H9 (cell line): ENCODE measurements at regions not wholly inside any gene's neighbourhood (a gene's known extent, or its start where the extent isn't known, plus 50 kb on each side); places are given as distances from the start of the nearest gene placed in this dataset.

Experiments used
- DNase-seq: peaks from one replicate; pipeline ENCODE4 v3.0.0-alpha.2; 2017
- H2AFZ ChIP-seq: one replicate; pipeline ENCODE4 v1.6.1; 2013; ENCODE audit warnings: mild to moderate bottlenecking, low read length, control low read depth, moderate library complexity
- H2AK5ac ChIP-seq: 2 replicates; pipeline ENCODE4 v1.6.1; 2013; ENCODE audit warnings: low read length, control low read depth, mixed read lengths; ENCODE audit not compliant: insufficient read length
- H2BK120ac ChIP-seq: one replicate; pipeline ENCODE4 v1.6.1; 2013; ENCODE audit warnings: low read depth, mild to moderate bottlenecking, low read length, control low read depth, inconsistent platforms; ENCODE audit not compliant: poor library complexity, severe bottlenecking
- H2BK12ac ChIP-seq: 2 replicates; pipeline ENCODE4 v1.6.1; 2013; ENCODE audit warnings: low read length, control low read depth, mixed read lengths, low read depth; ENCODE audit not compliant: insufficient read length
- H2BK15ac ChIP-seq: 2 replicates; pipeline ENCODE4 v1.6.1; 2013; ENCODE audit warnings: low read depth, low read length, control low read depth
- H2BK20ac ChIP-seq: one replicate; pipeline ENCODE4 v1.6.1; 2013; ENCODE audit warnings: low read depth, mild to moderate bottlenecking, low read length, control low read depth, inconsistent platforms; ENCODE audit not compliant: poor library complexity, severe bottlenecking
- H2BK5ac ChIP-seq: 2 replicates; pipeline ENCODE4 v1.6.1; 2013; ENCODE audit warnings: low read length, control low read depth, mixed read lengths; ENCODE audit not compliant: insufficient read length
- H3K14ac ChIP-seq: 2 replicates; pipeline ENCODE4 v1.6.1; 2013; ENCODE audit warnings: low read length, control low read depth; ENCODE audit not compliant: insufficient read depth
- H3K18ac ChIP-seq: 2 replicates; pipeline ENCODE4 v1.6.1; 2013; ENCODE audit warnings: low read depth, mild to moderate bottlenecking, mixed read lengths, low read length, control low read depth; ENCODE audit not compliant: insufficient read length
- H3K23ac ChIP-seq: 2 replicates; pipeline ENCODE4 v1.6.1; 2013; ENCODE audit warnings: low read length, control low read depth, mixed read lengths, low read depth; ENCODE audit not compliant: insufficient read length
- H3K23me2 ChIP-seq: 2 replicates; pipeline ENCODE4 v1.6.1; 2013; ENCODE audit warnings: low read depth, mild to moderate bottlenecking, mixed read lengths, low read length, control low read depth; ENCODE audit not compliant: insufficient read length, poor library complexity, severe bottlenecking
- H3K27ac ChIP-seq: 2 replicates; pipeline ENCODE4 v1.5.1; 2013; ENCODE audit warnings: low read length, control low read depth, mixed read lengths, low read depth; ENCODE audit not compliant: insufficient read length
- H3K27me3 ChIP-seq: 2 replicates; pipeline ENCODE4 v1.6.1; 2013; ENCODE audit warnings: low read length, control low read depth, inconsistent platforms; ENCODE audit not compliant: insufficient read depth
- H3K4ac ChIP-seq: 2 replicates; pipeline ENCODE4 v1.6.1; 2013; ENCODE audit warnings: low read depth, mild to moderate bottlenecking, control low read depth, inconsistent platforms, low read length, moderate library complexity
- H3K4me1 ChIP-seq: 2 replicates; pipeline ENCODE4 v1.6.1; 2013; ENCODE audit warnings: low read length, control low read depth, inconsistent platforms; ENCODE audit not compliant: insufficient read depth
- H3K4me2 ChIP-seq: 2 replicates; pipeline ENCODE4 v1.6.1; 2013; ENCODE audit warnings: low read length, control low read depth, mixed read lengths; ENCODE audit not compliant: insufficient read length, insufficient read depth
- H3K56ac ChIP-seq: 2 replicates; pipeline ENCODE4 v1.6.1; 2013; ENCODE audit warnings: low read depth, mild to moderate bottlenecking, mixed read lengths, low read length, control low read depth; ENCODE audit not compliant: insufficient read length
- H3K79me1 ChIP-seq: 2 replicates; pipeline ENCODE4 v1.6.1; 2013; ENCODE audit warnings: low read depth, mild to moderate bottlenecking, moderate library complexity, low read length, control low read depth, inconsistent platforms; ENCODE audit not compliant: insufficient read depth, poor library complexity, severe bottlenecking
- H3K79me2 ChIP-seq: 2 replicates; pipeline ENCODE4 v1.6.1; 2013; ENCODE audit warnings: low read length, control low read depth, inconsistent platforms; ENCODE audit not compliant: insufficient read depth
- H3K9ac ChIP-seq: 2 replicates; pipeline ENCODE4 v1.6.1; 2013; ENCODE audit warnings: low read length, control low read depth, mixed read lengths; ENCODE audit not compliant: insufficient read length; ENCODE audit errors: extremely low read depth
- H3K9me3 ChIP-seq: one replicate; pipeline ENCODE4 v1.6.1; 2013; ENCODE audit warnings: low read depth, low read length, inconsistent platforms; ENCODE audit not compliant: control insufficient read depth
- H3T11ph ChIP-seq: one replicate; pipeline ENCODE4 v1.6.1; 2013; ENCODE audit warnings: mild to moderate bottlenecking, low read length, control low read depth, inconsistent platforms
- H4K20me1 ChIP-seq: one replicate; pipeline ENCODE4 v1.6.1; 2013; ENCODE audit not compliant: control insufficient read depth, insufficient read length, insufficient read depth
- H4K5ac ChIP-seq: 2 replicates; pipeline ENCODE4 v1.6.1; 2013; ENCODE audit warnings: low read depth, mild to moderate bottlenecking, mixed read lengths, low read length, control low read depth; ENCODE audit not compliant: insufficient read length
- H4K8ac ChIP-seq: replicated peaks from 2 replicates; pipeline ENCODE4 v1.6.1; 2013; ENCODE audit warnings: low read length, control low read depth, mixed read lengths, low read depth; ENCODE audit not compliant: insufficient read length
- H4K91ac ChIP-seq: 2 replicates; pipeline ENCODE4 v1.6.1; 2013; ENCODE audit warnings: low read depth, mild to moderate bottlenecking, moderate library complexity, mixed read lengths, low read length, control low read depth; ENCODE audit not compliant: insufficient read length
- H3K27ac Mint-ChIP-seq, 3 experiments: 2 replicates in 2 of 3; 3 replicates in 1 of 3; pipeline ENCODE4 v1.8.0; 2020 to 2021; ENCODE audit warnings: mixed read lengths in 3 of 3, mild to moderate bottlenecking in 1 of 3, moderate library complexity in 1 of 3
- H3K27me3 Mint-ChIP-seq: 2 replicates; pipeline ENCODE4 v1.8.0; 2021; ENCODE audit warnings: low read depth, mild to moderate bottlenecking, moderate library complexity, mixed read lengths
- H3K36me3 Mint-ChIP-seq, 3 experiments: 2 replicates in 2 of 3; 3 replicates in 1 of 3; pipeline ENCODE4 v1.8.0; 2020 to 2021; ENCODE audit warnings: low read depth in 3 of 3, mixed read lengths in 3 of 3; ENCODE audit not compliant: insufficient read depth in 1 of 3
- H3K4me1 Mint-ChIP-seq, 2 experiments: 2 replicates each; pipeline ENCODE4 v1.8.0; 2020; ENCODE audit warnings: mixed read lengths in 2 of 2
- H3K4me3 Mint-ChIP-seq, 2 experiments: 2 replicates in 1 of 2; 3 replicates in 1 of 2; pipeline ENCODE4 v1.8.0; 2020 to 2021; ENCODE audit warnings: mild to moderate bottlenecking in 2 of 2, mixed read lengths in 2 of 2, moderate library complexity in 1 of 2
- H3K9me3 Mint-ChIP-seq, 2 experiments: 2 replicates in 1 of 2; 3 replicates in 1 of 2; pipeline ENCODE4 v1.8.0; 2020; ENCODE audit warnings: mild to moderate bottlenecking in 2 of 2, mixed read lengths in 2 of 2, moderate library complexity in 1 of 2
- CTCF ChIP-seq: fragments of 200-600 bp; sonication (generic); conservative IDR thresholded peaks from 3 replicates; pipeline ENCODE4 v1.8.0; 2021; ENCODE audit warnings: antibody characterized with exemption, mild to moderate bottlenecking
- WGBS: extraction: QIAGEN DNeasy Blood & Tissue Kit; methylation state at CpG from one replicate; pipeline ENCODE4 v1.1.7; 2013; ENCODE audit warnings: missing lambda C conversion rate, low lambda C conversion rate, mixed read lengths; ENCODE audit not compliant: insufficient read length; ENCODE audit errors: extremely low coverage; 5-methylcytosine and 5-hydroxymethylcytosine counted together

- H3K79me1 ChIP-seq: no peaks in the 10 kb centered on the region
- H3K9ac ChIP-seq: no peak overlapping the region
- no peak for TF ChIP-seq CTCF
- H2BK120ac ChIP-seq: no peak overlapping the region
- no peak overlapping the region for H2BK12ac ChIP-seq
- no peak overlapping the region for H4K91ac ChIP-seq
- Mint-ChIP-seq H3K27me3 (no peaks in the 10 kb centered on the region), H3K9me3 (no peaks in the 10 kb centered on the region), H3K27ac (no peak overlapping the region), H3K4me3 (no peak overlapping the region; a peak in 1 of 5 replicates), H3K4me1 (peaks cover 8 to 13% of the 10 kb centered on the region in 2 experiments), H3K36me3 (no peaks in the 10 kb centered on the region)
- H3K23me2 ChIP-seq: no peaks in the 10 kb centered on the region
- H3K4me2 ChIP-seq: no peak overlapping the region
- H3K4ac ChIP-seq: no peak overlapping the region
- H3K27me3 ChIP-seq: no peaks in the 10 kb centered on the region
- DNase-seq: no peak
- H3K27ac ChIP-seq: no peak overlapping the region
- no CpG with 5 or more reads among the region's 4 CpGs for WGBS
- no peak overlapping the region for H3K18ac ChIP-seq
- no peaks in the 10 kb centered on the region for H3K79me2 ChIP-seq
- H4K5ac ChIP-seq: no peak overlapping the region
- H2AK5ac ChIP-seq: no peak overlapping the region
- no peak overlapping the region for H3K56ac ChIP-seq
- no peaks in the 10 kb centered on the region for H4K20me1 ChIP-seq
- H3K23ac ChIP-seq: no peak overlapping the region
- H2BK15ac ChIP-seq: no peak overlapping the region
- no peak overlapping the region for H2BK5ac ChIP-seq
- H3T11ph ChIP-seq: no peak overlapping the region
- no peak overlapping the region for H2BK20ac ChIP-seq
- H3K4me1 ChIP-seq: 0 out of 2 replicates have a peak, but pooled peaks cover 3% of the 10 kb centered on the region
- H2AFZ ChIP-seq: no peak overlapping the region
- H3K14ac ChIP-seq: no peak overlapping the region
- H3K9me3 ChIP-seq: no peaks in the 10 kb centered on the region
- no peak overlapping the region for H4K8ac ChIP-seq
These were observed 362.3 kb downstream of the FLRT2 start for GRCh38 chr14:85892251-85892650.
